ENCODE measurements at regions not wholly inside any gene's neighbourhood (a gene's known extent, or its start where the extent isn't known, plus 50 kb on each side); places are given as distances from the start of the nearest gene placed in this dataset.

GRCh38 chr1:234691567-234691966 is 81.6 kb upstream of the IRF2BP2 start:
- Histone ChIP-seq H3K4me1 (replicated peaks in 1 of 2; ENCODE audit: control insufficient read depth in 2 of 2, insufficient read depth in 2 of 2, low read length in 2 of 2) (peaks cover 3 to 6% of the 10 kb centered on the region in 2 experiments; a peak in 2 of 5 replicates), H3K27me3 (ENCODE audit: control insufficient read depth in 2 of 2, insufficient read depth in 2 of 2, low read length in 2 of 2) (no peaks in the 10 kb centered on the region), H2AFZ (ENCODE audit: low read depth, low read length) (no peak overlapping the region), H3K36me3 (ENCODE audit: control insufficient read depth, insufficient read depth, low read length) (no peaks in the 10 kb centered on the region), H3K4me3 (no peak overlapping the region), H4K20me1 (replicated peaks; ENCODE audit: control insufficient read depth, insufficient read depth, low read length) (no peaks in the 10 kb centered on the region), H3K9ac (ENCODE audit: insufficient read depth in 1 of 2, low read depth in 2 of 2, low read length in 2 of 2) (no peak overlapping the region), H3K9me1 (ENCODE audit: control insufficient read depth, insufficient read depth, low read length) (no peaks in the 10 kb centered on the region), H3K4me2 (ENCODE audit: insufficient read depth, low read length) (no peak overlapping the region), H3K79me2 (ENCODE audit: control insufficient read depth, insufficient read depth, low read length) (no peaks in the 10 kb centered on the region), H3K27ac (ENCODE audit: extremely low read depth, low read depth, low read length) (no peak overlapping the region), H3K9me3 (replicated peaks; ENCODE audit: control insufficient read depth, insufficient read depth, low read depth, low read length) (no peaks in the 10 kb centered on the region)
- TF ChIP-seq FOXO4 (CRISPR knock-in tag; IDR thresholded peaks at IDR 0.05) (no peak), RAD21 (CRISPR knock-in tag; conservative IDR thresholded peaks at IDR 0.05 in 1 of 2, IDR thresholded peaks at IDR 0.05 in 1 of 2) (peak in 1 of 2 experiments; percentile 22; a peak in 1 of 4 replicates), CTCF (IDR thresholded peaks at IDR 0.05 in 2 of 3, conservative IDR thresholded peaks at IDR 0.05 in 1 of 3; ENCODE audit: insufficient read depth in 2 of 3, low read depth in 1 of 3, low read length in 3 of 3) (peak in 2 of 3 experiments; percentile 19 to 30; a peak in 2 of 6 replicates)
- intact Hi-C loops (cut with micrococcal nuclease) (no loop called here), in situ Hi-C loops (cut with MboI) (no loop called here)
- ChIA-PET CTCF (ENCODE audit: low intra/inter-chr PET ratio) (no interaction called here), POLR2A (no interaction called here)
- DNase-seq (ENCODE audit: extremely low read depth in 1 of 4, low spot score in 3 of 4), result peak in 2 of 4 experiments; percentile 29 to 38
- no TSS peak for BruUV-seq (replicated peaks)
- WGBS (ENCODE audit: insufficient coverage, low coverage, missing lambda C conversion rate), result 28% methylated on average over 3 of the region's 3 CpGs
- ATAC-seq, result peak; percentile 73
- FAIRE-seq, result no peak

Data from K562 (cell line).